HG02759 (cell line): ENCODE measurements at regions not wholly inside any gene's neighbourhood (a gene's known extent, or its start where the extent isn't known, plus 50 kb on each side); places are given as distances from the start of the nearest gene placed in this dataset.

Experiments
- ATAC-seq: cut with Tn5 transposase; IDR thresholded peaks from one replicate; pipeline ENCODE4 v1.9.1; 2021; ENCODE audit warnings: mild to moderate bottlenecking, moderate library complexity; ENCODE audit not compliant: unreplicated experiment

DNA sequence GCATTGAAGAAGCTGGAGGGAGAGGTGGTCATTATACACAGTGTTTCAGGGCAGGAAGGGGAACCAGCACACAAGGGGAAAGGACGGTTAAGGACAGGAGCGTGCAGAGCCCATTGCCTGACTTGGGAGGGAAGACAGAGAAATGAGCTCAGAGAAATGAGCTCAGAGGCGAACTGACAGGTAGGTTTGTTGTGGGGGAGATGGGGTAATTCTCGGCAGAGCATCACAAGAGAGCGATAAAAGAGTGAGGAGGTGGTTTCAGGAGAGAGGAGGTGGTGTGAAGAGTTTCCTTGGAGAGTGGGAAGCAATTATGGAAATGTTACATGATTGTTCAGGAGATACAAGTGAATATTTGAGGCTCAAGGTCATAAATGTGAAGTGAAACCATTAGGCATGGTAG, 61.0 kb downstream of the MRGPRX1 start:
- ATAC-seq: no peak

- no peak for ATAC-seq
Measured at GRCh38 chr11:18865951-18866350, 73.3 kb downstream of the MRGPRX1 start.

- no peak for ATAC-seq
Measured at GRCh38 chr11:18865261-18865660, 73.7 kb upstream of the PTPN5 start.

- peak; percentile 64 for ATAC-seq
Measured at GRCh38 chr11:18853086-18853720, 61.6 kb upstream of the PTPN5 start.

DNA sequence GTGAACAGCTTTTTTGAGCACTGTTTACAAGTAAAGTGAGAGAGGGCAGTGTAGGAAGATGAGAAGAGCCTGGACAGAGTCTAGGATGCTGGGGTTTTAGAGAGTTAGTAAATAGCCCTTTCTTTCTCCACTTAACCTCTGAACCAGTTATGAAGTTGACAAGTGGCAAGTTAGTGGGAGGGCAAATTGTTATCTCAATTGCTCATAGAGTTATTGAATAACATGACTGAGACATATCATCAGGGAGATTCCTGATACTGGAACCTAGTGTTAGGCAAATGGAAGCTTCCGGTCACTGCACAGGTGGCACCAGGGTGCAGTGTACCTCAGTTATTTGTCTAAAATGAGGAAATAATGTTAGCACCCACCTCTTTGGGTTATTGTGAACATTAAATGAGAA, 57.8 kb upstream of the PTPN5 start:
- no peak for ATAC-seq

GRCh38 chr11:18844753-18845367, 53.3 kb upstream of the PTPN5 start:
- ATAC-seq: peak; percentile 58
